ENCODE measurements at regions not wholly inside any gene's neighbourhood (a gene's known extent, or its start where the extent isn't known, plus 50 kb on each side); places are given as distances from the start of the nearest gene placed in this dataset.
"Not testable (repeated sequence)": the region's sequence is repeated elsewhere in the genome, so short reads cannot be mapped to it uniquely, and the experiment has no call there.

- no peak overlapping the region for H3K4me3 Mint-ChIP-seq
- H3K36me3 Mint-ChIP-seq (ENCODE audit: low read depth), result no peaks in the 10 kb centered on the region
- ChIA-PET CTCF (no interaction called here), POLR2A (no interaction called here)
- no peaks in the 10 kb centered on the region for H3K9me3 Mint-ChIP-seq
- H3K27ac Mint-ChIP-seq, result no peak overlapping the region
- H3K4me1 Mint-ChIP-seq, result no peaks in the 10 kb centered on the region
- no peaks in the 10 kb centered on the region for H3K27me3 Mint-ChIP-seq
- no peak for DNase-seq
Measured at GRCh38 chr1:196121181-196121580, 487.1 kb downstream of the KCNT2 start.

GRCh38 chr1:196115646-196116045, 492.6 kb downstream of the KCNT2 start:
- POLR2A ChIA-PET, result no interaction called here
- H3K36me3 Mint-ChIP-seq (ENCODE audit: low read depth), result no peaks in the 10 kb centered on the region

DNA sequence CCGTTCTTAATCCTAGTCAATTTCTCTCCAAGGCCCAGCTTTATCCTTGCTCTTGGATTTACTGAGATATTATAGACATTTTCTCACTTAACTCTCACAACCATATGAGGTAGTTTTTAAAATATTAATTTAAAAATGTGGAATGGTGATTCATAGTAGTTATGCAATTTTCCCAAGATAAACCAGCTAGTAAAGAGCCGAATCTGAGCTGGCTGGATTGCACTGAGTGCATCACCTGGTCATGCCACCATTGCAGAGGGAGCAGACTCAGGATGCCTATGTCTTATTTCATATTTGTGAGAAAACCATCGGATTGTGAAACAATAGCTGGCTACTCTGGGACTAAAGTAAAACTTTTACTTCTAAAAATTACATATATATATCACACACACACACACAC, 494.0 kb downstream of the KCNT2 start:
- no peak for DNase-seq
- Mint-ChIP-seq H3K27me3 (no peaks in the 10 kb centered on the region), H3K4me3 (no peak overlapping the region), H3K4me1 (no peaks in the 10 kb centered on the region), H3K27ac (no peak overlapping the region), H3K9me3 (no peaks in the 10 kb centered on the region), H3K36me3 (ENCODE audit: low read depth) (no peaks in the 10 kb centered on the region)
- ChIA-PET POLR2A (no interaction called here), CTCF (no interaction called here)

More at GRCh38 chr1:196115646-196116045, 492.6 kb downstream of the KCNT2 start:
- CTCF ChIA-PET, result no interaction called here
- Mint-ChIP-seq H3K9me3 (no peaks in the 10 kb centered on the region), H3K27me3 (no peaks in the 10 kb centered on the region), H3K4me1 (no peaks in the 10 kb centered on the region), H3K27ac (no peak overlapping the region), H3K4me3 (no peak overlapping the region)
- no peak for DNase-seq

GRCh38 chr1:196108990-196109389, 499.2 kb downstream of the KCNT2 start:
- H3K27me3 Mint-ChIP-seq; H3K9me3 Mint-ChIP-seq; H3K4me1 Mint-ChIP-seq; H3K4me3 Mint-ChIP-seq; H3K27ac Mint-ChIP-seq; H3K36me3 Mint-ChIP-seq (ENCODE audit: low read depth); DNase-seq; CTCF ChIA-PET; POLR2A ChIA-PET: not testable (repeated sequence)

- CTCF ChIA-PET, result no interaction called here
- POLR2A ChIA-PET, result no interaction called here
- Mint-ChIP-seq H3K27ac (no peak overlapping the region), H3K36me3 (ENCODE audit: low read depth) (no peaks in the 10 kb centered on the region), H3K27me3 (no peaks in the 10 kb centered on the region), H3K4me3 (no peak overlapping the region), H3K9me3 (peaks cover 4% of the 10 kb centered on the region), H3K4me1 (no peaks in the 10 kb centered on the region)
- DNase-seq, result no peak
Measured at GRCh38 chr1:196105901-196106300, 502.3 kb downstream of the KCNT2 start.

DNA sequence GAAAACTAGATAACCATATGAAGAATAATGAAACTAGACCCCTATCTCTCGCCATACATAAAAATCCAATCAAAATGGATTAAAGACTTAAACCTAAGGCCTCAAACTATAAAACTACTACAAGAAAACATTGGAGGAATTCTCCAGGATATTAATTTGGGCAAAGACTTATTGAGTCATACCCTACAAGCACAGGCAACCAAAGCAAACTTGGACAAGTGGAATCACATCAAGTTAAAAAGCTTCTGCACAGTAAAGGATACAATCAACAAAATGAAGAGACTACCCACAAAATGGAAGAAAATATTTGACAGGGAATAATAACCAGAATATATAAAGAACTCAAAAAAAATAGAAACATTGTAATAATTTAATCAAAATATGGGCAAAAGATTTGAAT, 505.4 kb downstream of the KCNT2 start:
- CTCF ChIA-PET, result no interaction called here
- POLR2A ChIA-PET, result no interaction called here
- Mint-ChIP-seq H3K27ac (no peak overlapping the region), H3K4me1 (no peaks in the 10 kb centered on the region), H3K27me3 (no peaks in the 10 kb centered on the region), H3K9me3 (peaks cover 10% of the 10 kb centered on the region), H3K36me3 (ENCODE audit: low read depth) (no peaks in the 10 kb centered on the region), H3K4me3 (no peak overlapping the region)
- no peak for DNase-seq

GRCh38 chr1:196098000-196098399, 510.2 kb downstream of the KCNT2 start:
- H3K4me1 Mint-ChIP-seq, result no peaks in the 10 kb centered on the region
- ChIA-PET CTCF (no interaction called here), POLR2A (no interaction called here)
- no peaks in the 10 kb centered on the region for H3K36me3 Mint-ChIP-seq (ENCODE audit: low read depth)
- H3K27ac Mint-ChIP-seq, result no peak overlapping the region
- DNase-seq, result no peak
- H3K4me3 Mint-ChIP-seq, result no peak overlapping the region
- peaks cover 10% of the 10 kb centered on the region for H3K9me3 Mint-ChIP-seq
- H3K27me3 Mint-ChIP-seq, result no peaks in the 10 kb centered on the region

GRCh38 chr1:196094821-196095220, 513.4 kb downstream of the KCNT2 start:
- ChIA-PET POLR2A (no interaction called here), CTCF (no interaction called here)
- Mint-ChIP-seq H3K9me3 (peaks cover 2% of the 10 kb centered on the region), H3K4me1 (no peaks in the 10 kb centered on the region), H3K27me3 (no peaks in the 10 kb centered on the region), H3K27ac (no peak overlapping the region), H3K36me3 (ENCODE audit: low read depth) (no peaks in the 10 kb centered on the region), H3K4me3 (no peak overlapping the region)
- no peak for DNase-seq

DNA sequence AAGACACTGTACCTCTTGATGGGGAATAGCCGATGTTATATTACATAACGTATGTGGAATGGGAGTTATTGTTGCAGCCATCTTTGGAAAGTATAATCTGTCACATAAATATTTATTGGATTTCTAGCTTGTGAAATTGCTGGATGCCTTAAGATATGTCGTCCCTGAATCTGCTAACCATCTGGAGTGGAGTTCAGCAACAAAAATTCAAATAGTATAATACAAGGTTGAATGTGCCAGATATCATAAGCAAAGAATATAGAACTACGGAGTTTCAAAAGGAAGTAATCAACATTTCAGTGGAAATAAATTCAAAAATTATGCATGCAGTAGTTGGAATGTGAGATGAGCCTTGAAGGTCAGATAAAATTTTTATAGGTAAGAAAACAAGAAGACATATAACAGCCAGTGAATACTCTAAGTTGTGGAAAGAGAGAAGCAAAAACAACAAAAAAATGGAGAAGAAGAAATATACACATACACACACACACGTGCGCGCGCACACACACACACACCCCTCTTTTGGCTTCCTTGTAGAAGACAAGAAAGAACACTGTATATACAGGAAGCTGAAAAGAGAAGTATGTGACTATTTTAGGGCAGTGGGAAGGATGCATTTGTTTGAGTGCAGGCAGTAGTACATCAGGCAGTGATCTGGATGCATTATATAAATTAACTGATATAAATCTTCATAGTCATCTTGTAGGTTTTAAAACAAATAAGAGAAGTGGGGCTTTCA, 516.7 kb downstream of the KCNT2 start:
- no peaks in the 10 kb centered on the region for H3K36me3 Mint-ChIP-seq (ENCODE audit: low read depth)
- POLR2A ChIA-PET, result no interaction called here
- H3K4me3 Mint-ChIP-seq, result no peak overlapping the region
- H3K27me3 Mint-ChIP-seq, result no peaks in the 10 kb centered on the region
- H3K27ac Mint-ChIP-seq, result no peak overlapping the region
- no peaks in the 10 kb centered on the region for H3K9me3 Mint-ChIP-seq
- CTCF ChIA-PET, result no interaction called here
- no peak for DNase-seq
- no peaks in the 10 kb centered on the region for H3K4me1 Mint-ChIP-seq

DNA sequence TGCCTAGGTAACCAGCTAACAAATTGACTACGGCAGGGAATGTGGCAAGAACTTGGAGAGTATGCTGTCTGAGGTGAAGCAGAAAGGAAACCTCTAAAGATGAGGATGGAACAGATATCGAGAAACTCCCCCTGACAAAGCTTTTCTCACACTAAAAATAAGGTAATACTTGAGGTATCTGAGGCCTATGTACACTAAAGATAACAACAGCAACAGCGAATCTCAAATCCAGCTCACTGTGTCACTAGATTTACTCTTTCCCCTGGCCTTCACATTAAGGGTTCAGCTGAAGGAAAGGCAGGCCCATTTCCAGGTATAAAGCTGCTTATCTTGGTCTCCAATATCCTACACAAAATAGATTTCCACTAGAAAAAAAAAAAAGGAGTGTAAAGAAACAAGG, 518.0 kb downstream of the KCNT2 start:
- no peak for DNase-seq
- POLR2A ChIA-PET, result no interaction called here
- Mint-ChIP-seq H3K9me3 (no peaks in the 10 kb centered on the region), H3K36me3 (ENCODE audit: low read depth) (no peaks in the 10 kb centered on the region), H3K4me1 (no peaks in the 10 kb centered on the region), H3K4me3 (no peak overlapping the region), H3K27me3 (no peaks in the 10 kb centered on the region), H3K27ac (no peak overlapping the region)
- CTCF ChIA-PET, result interaction anchor here (1.3 kb wide), 1 partner anchor 58 kb away, joined by 3 read pairs; no protein-coding TSS in a partner anchor

- ChIA-PET CTCF (no interaction called here), POLR2A (no interaction called here)
- no peak for DNase-seq
- Mint-ChIP-seq H3K9me3 (no peaks in the 10 kb centered on the region), H3K4me3 (no peak overlapping the region), H3K36me3 (ENCODE audit: low read depth) (no peaks in the 10 kb centered on the region), H3K4me1 (no peaks in the 10 kb centered on the region), H3K27ac (no peak overlapping the region), H3K27me3 (no peaks in the 10 kb centered on the region)
Measured at GRCh38 chr1:196088541-196088940, 519.7 kb downstream of the KCNT2 start.

DNA sequence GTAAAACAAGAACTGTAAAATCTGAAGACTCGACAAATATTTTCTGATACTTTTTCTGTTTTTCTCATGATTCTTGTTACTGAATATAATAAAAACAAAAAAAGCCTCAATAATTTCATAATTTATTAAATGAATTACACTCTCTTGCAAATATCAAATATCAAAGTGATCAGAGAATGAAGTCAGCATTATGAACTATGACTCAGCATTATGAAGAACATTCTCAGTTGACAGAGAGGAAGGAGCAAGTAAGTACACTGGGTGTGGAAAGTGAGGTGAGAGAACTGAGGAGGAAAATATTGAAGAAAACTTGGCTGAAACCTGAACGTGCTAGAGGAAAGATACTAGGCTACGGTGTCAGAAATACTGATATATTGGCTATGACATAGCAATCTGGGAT, 529.5 kb downstream of the KCNT2 start:
- H3K4me3 Mint-ChIP-seq, result no peak overlapping the region
- ChIA-PET POLR2A (no interaction called here), CTCF (no interaction called here)
- no peaks in the 10 kb centered on the region for H3K36me3 Mint-ChIP-seq (ENCODE audit: low read depth)
- H3K4me1 Mint-ChIP-seq, result no peaks in the 10 kb centered on the region
- no peak for DNase-seq
- no peak overlapping the region for H3K27ac Mint-ChIP-seq
- no peaks in the 10 kb centered on the region for H3K9me3 Mint-ChIP-seq
- no peaks in the 10 kb centered on the region for H3K27me3 Mint-ChIP-seq

DNA sequence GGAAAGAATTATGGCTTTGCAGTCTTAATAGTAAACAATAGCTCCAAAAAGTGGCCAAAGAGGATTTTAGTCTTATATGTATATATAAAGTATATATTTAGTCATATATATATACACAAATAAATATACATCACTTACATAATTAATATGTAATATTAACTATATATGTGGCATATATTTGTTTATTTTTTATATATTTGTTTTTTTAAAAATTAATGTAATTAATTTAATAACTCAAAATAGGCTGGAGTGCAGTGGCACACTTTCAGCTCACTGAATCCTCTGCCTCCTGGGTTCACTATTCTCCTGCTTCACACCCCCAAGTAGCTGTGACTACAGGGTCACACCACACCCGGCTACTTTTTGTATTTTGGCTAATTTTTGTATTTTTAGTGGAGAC, 532.6 kb downstream of the KCNT2 start:
- Mint-ChIP-seq H3K4me1 (no peaks in the 10 kb centered on the region), H3K9me3 (no peaks in the 10 kb centered on the region), H3K36me3 (ENCODE audit: low read depth) (no peaks in the 10 kb centered on the region), H3K27ac (no peak overlapping the region), H3K27me3 (no peaks in the 10 kb centered on the region), H3K4me3 (no peak overlapping the region)
- POLR2A ChIA-PET, result no interaction called here
- CTCF ChIA-PET, result no interaction called here
- DNase-seq, result no peak

DNA sequence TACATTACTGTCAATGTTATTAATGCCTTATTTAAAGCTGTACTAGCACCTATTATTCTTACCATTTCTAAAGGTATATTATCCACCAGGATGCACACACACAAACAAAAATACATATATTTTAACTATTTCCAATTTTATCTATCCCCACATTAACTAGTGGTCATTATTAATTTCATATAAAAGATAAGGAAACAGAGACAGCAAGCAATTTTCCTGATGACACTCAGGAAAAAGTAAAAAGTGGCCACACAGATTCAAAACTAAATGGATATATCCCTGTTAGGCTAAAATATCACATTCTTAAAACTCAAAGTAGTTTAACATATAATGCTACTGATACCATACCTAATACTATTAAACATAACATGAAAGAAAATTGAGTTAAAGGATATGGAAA, 534.1 kb downstream of the KCNT2 start:
- no peaks in the 10 kb centered on the region for H3K9me3 Mint-ChIP-seq
- H3K27ac Mint-ChIP-seq, result no peak overlapping the region
- no peaks in the 10 kb centered on the region for H3K4me1 Mint-ChIP-seq
- no peaks in the 10 kb centered on the region for H3K36me3 Mint-ChIP-seq (ENCODE audit: low read depth)
- H3K27me3 Mint-ChIP-seq, result no peaks in the 10 kb centered on the region
- CTCF ChIA-PET, result interaction anchor here (0.7 kb wide), 1 partner anchor 13 kb away, joined by 3 read pairs; no protein-coding TSS in a partner anchor
- DNase-seq, result no peak
- H3K4me3 Mint-ChIP-seq, result no peak overlapping the region
- POLR2A ChIA-PET, result no interaction called here
